Thoracic aorta (tissue), 2 donors: ENCODE measurements at regions not wholly inside any gene's neighbourhood (a gene's known extent, or its start where the extent isn't known, plus 50 kb on each side); places are given as distances from the start of the nearest gene placed in this dataset.

Source experiments
- ATAC-seq: fragments of 150-250 bp; one replicate; pipeline ENCODE4 v1.8.0; 2017; ENCODE audit warnings: low read depth; ENCODE audit not compliant: insufficient number of reproducible peaks, low FRiP score
- DNase-seq: peaks from one replicate; pipeline ENCODE4 v3.0.0-alpha.2; 2020; ENCODE audit warnings: low spot score
- H3K27ac ChIP-seq, 2 donors: fragments of 200-600 bp; sonication (generic); 1 replicate in 1 of 2; 2 replicates in 1 of 2; pipeline ENCODE4 v1.5.1; 2016; ENCODE audit warnings: mild to moderate bottlenecking in 2 of 2, moderate library complexity in 2 of 2
- H3K27me3 ChIP-seq: fragments of 200-600 bp; sonication (generic); replicated peaks from 2 replicates; pipeline ENCODE4 v1.6.0; 2016; ENCODE audit warnings: mild to moderate bottlenecking; ENCODE audit not compliant: insufficient read depth
- H3K36me3 ChIP-seq: fragments of 200-600 bp; sonication (generic); one replicate; pipeline ENCODE4 v1.5.1; 2016
- H3K4me1 ChIP-seq, 2 donors: fragments of 200-600 bp; sonication (generic); 1 replicate in 1 of 2; 2 replicates in 1 of 2; pipeline versions ENCODE4 v1.5.1 to v1.6.0; 2016; ENCODE audit warnings: low read depth in 2 of 2, mild to moderate bottlenecking in 1 of 2; ENCODE audit not compliant: control insufficient read depth in 1 of 2
- H3K4me3 ChIP-seq: fragments of 200-600 bp; sonication (generic); 2 replicates; pipeline ENCODE4 v1.5.1; 2016; ENCODE audit warnings: mild to moderate bottlenecking
- H3K9me3 ChIP-seq: fragments of 200-600 bp; sonication (generic); 2 replicates; pipeline ENCODE4 v1.5.1; 2016
- TF ChIP-seq, protein P1 (sequence below): fragments of 200-600 bp; sonication (generic); IDR thresholded peaks from one replicate; pipeline ENCODE4 v1.5.1; 2019; ENCODE audit warnings: antibody characterized with exemption

DNA sequence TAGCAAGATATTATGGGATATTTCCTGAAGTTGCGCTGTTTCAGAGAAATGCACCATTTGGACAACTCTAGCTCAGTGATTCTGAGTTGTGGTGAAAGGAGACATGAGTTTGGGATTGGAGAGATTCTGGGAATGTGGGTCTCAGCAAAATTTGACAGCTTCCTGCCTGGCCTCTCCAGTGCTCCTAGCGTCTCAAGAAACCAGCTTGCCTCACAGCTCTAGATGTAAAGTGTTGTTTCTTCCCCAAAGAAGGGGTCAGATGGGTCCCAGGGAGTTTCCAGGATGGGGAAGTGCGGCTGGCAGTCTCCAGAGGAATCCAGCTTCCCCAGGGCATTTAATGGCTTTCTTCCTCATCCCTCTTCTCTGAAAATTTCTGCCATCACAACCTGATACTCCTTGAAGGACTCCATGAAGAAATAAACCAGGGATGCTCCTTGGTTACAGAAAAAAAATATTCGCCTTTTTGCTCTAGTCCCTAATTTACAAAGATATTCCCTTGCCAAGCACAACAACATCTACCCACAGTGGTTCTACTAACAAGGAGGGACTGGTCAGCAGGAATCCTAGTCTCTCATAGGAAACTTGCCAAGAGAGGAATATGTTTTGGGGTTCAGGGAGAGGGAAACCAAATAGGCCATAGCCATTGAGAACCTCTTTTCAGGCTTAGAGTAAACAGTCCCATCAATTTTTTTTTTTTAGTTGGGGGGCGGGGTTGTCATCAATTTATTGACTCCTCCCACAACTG, 185.4 kb upstream of the E2F8 start:
- no peak overlapping the region for H3K4me3 ChIP-seq
- no peaks in the 10 kb centered on the region for H3K9me3 ChIP-seq
- DNase-seq (no peak), ATAC-seq (no peak)
- H3K27ac ChIP-seq: no peak overlapping the region
- no peaks in the 10 kb centered on the region for H3K27me3 ChIP-seq
- TF ChIP-seq, protein P1, sequence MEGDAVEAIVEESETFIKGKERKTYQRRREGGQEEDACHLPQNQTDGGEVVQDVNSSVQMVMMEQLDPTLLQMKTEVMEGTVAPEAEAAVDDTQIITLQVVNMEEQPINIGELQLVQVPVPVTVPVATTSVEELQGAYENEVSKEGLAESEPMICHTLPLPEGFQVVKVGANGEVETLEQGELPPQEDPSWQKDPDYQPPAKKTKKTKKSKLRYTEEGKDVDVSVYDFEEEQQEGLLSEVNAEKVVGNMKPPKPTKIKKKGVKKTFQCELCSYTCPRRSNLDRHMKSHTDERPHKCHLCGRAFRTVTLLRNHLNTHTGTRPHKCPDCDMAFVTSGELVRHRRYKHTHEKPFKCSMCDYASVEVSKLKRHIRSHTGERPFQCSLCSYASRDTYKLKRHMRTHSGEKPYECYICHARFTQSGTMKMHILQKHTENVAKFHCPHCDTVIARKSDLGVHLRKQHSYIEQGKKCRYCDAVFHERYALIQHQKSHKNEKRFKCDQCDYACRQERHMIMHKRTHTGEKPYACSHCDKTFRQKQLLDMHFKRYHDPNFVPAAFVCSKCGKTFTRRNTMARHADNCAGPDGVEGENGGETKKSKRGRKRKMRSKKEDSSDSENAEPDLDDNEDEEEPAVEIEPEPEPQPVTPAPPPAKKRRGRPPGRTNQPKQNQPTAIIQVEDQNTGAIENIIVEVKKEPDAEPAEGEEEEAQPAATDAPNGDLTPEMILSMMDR: no peak
- no peaks in the 10 kb centered on the region for H3K4me1 ChIP-seq
- no peaks in the 10 kb centered on the region for H3K36me3 ChIP-seq

DNA sequence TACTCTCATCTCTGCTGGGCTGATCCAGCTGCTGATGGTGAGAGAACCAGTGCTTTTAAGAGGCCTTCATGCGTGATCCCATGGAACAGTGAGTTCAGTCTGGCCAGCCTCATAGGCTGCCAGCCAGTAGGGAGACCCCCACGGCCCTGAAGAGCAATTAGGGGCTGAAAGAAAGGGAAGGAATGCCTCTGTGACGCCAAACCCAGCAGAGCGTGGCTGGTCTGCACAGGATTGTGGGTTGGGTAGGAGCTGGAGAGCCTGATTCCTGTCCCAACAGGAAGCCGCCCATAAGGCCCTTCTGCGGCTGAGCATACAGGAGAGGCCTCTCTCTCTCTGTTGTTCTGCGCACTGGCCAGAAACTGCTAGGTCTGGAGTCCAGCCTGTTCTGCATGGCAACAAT, 181.5 kb upstream of the E2F8 start:
- Histone ChIP-seq H3K36me3 (no peaks in the 10 kb centered on the region), H3K9me3 (no peaks in the 10 kb centered on the region), H3K4me3 (no peak overlapping the region), H3K27ac (no peak overlapping the region), H3K27me3 (no peaks in the 10 kb centered on the region), H3K4me1 (no peaks in the 10 kb centered on the region)
- ATAC-seq (no peak), DNase-seq (no peak)
- TF ChIP-seq, protein P1: no peak

DNA sequence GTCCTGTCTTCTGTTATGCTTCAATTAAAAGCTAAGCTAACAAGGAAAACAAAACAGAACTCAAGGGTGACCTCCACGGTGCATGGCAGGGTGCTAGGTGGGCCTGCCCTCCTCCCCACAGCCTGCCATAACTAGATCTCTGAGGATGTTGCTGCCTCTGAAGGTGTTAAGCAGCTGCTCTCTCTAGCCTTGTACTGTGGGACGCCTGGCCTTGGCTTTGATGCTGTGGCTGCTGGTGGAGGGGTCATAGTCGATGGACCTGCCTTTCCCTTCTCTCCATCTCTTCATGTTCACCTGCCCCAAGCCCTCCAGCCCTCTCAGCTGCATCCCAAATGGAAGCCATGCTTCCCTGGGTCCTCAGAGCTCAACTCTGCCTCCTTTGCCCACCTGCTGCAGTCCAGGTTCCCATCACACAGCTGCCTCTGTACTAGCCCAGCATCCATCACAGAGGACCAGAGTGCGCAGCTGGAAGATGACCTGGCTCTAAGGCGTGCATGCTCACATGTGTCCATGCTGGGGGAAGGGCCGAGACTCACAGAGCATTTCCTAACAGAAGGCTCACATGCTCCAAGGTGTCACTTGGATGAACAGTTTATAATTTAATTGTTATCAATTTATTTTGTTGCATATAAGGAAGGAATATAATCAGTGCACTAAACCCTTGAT, 180.3 kb upstream of the E2F8 start:
- ATAC-seq (no peak), DNase-seq (no peak)
- H3K4me1 ChIP-seq: no peaks in the 10 kb centered on the region
- no peak overlapping the region for H3K27ac ChIP-seq
- TF ChIP-seq, protein P1: no peak
- no peaks in the 10 kb centered on the region for H3K27me3 ChIP-seq
- H3K36me3 ChIP-seq: no peaks in the 10 kb centered on the region
- no peaks in the 10 kb centered on the region for H3K9me3 ChIP-seq
- no peak overlapping the region for H3K4me3 ChIP-seq

DNA sequence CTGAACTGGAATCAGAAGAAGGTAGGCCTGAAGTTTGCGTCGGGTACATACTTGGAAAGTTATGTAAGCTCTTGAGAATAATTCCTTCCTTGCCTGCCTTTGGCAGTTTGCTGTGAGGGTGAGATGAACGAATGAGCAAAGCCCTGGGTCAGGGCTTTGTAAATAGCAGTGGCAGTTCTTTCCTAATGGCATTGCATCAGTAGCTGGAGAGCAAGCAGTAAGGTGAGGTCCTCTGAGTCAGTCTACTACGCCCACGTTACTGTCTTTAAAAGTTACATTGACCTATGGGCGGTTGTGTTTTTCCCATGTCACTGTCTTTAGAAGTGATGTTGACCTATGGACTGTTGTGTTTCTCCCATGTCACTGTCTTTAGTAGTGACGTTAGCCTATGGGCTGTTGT, 179.1 kb upstream of the E2F8 start:
- no peaks in the 10 kb centered on the region for H3K4me1 ChIP-seq
- H3K27me3 ChIP-seq: no peaks in the 10 kb centered on the region
- TF ChIP-seq, protein P1: no peak
- H3K36me3 ChIP-seq: no peaks in the 10 kb centered on the region
- no peaks in the 10 kb centered on the region for H3K9me3 ChIP-seq
- DNase-seq (no peak), ATAC-seq (no peak)
- no peak overlapping the region for H3K4me3 ChIP-seq
- no peak overlapping the region for H3K27ac ChIP-seq

DNA sequence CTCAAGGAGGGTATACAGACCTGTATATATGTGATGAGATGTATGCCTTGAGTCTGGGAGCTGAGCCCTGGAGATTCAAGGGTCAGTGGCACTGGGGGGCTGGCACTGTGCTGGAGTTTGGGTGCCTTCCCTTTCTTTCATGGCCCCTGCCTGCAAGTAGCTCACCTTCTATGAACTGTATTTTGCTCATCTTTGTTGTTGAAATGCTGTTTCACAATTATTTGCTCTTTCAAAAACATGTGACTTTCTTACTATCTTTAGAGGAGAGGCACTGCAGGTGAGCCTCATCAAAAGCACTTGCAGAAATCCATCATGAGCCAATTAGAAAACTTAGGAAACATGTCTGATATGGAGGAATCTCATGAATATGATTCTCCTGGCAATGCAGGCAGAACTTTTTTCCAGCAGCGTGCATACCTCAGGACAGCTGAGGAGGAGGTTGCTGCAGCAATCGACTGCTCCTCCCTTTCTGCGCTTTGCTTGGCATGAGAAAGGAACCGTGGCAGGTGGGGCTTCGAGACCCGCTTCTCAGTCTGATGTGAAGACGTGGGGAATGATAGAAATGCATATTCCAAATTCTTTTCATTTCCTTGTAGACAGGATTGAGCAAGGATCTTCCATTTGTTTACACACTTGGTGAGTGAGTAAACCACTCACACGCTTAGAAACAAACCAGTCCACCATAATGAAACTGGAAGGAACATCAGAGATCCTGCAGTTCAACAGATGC, 178.4 kb upstream of the E2F8 start:
- Histone ChIP-seq H3K9me3 (no peaks in the 10 kb centered on the region), H3K4me3 (no peak overlapping the region), H3K27ac (no peak overlapping the region), H3K36me3 (no peaks in the 10 kb centered on the region), H3K27me3 (no peaks in the 10 kb centered on the region), H3K4me1 (no peaks in the 10 kb centered on the region)
- ATAC-seq: no peak
- no peak for DNase-seq
- TF ChIP-seq, protein P1: no peak
